ENCODE measurements at regions not wholly inside any gene's neighbourhood (a gene's known extent, or its start where the extent isn't known, plus 50 kb on each side); places are given as distances from the start of the nearest gene placed in this dataset.

DNA sequence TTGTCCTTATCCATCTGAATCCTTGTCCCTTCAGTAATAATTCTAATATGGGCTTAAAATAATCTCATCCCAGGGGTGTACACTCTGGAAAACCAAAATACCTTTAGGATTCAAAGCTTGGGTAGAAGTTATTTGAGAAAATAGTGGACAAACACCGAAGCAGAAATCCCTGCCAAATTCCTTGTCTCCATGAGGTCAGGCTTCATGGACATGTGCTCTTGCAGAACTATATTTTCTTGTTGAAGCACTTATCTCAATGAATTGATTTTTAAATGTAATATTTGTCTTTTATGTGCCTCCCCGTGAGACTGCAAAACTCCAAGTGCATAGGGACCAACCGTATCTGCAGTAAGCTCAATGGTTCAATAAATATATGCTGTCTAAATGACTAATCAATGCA, 1153.3 kb upstream of the AUTS2 start:
- no peak for TF ChIP-seq FOXP2 (optimal IDR thresholded peaks at IDR 0.05; ENCODE audit: borderline replicate concordance, extremely low read depth, extremely low read length, insufficient read depth)
- TF ChIP-seq SIN3A (IDR thresholded peaks at IDR 0.05; ENCODE audit: borderline replicate concordance, insufficient read depth, low read length) = no peak
- TF ChIP-seq, protein P1, sequence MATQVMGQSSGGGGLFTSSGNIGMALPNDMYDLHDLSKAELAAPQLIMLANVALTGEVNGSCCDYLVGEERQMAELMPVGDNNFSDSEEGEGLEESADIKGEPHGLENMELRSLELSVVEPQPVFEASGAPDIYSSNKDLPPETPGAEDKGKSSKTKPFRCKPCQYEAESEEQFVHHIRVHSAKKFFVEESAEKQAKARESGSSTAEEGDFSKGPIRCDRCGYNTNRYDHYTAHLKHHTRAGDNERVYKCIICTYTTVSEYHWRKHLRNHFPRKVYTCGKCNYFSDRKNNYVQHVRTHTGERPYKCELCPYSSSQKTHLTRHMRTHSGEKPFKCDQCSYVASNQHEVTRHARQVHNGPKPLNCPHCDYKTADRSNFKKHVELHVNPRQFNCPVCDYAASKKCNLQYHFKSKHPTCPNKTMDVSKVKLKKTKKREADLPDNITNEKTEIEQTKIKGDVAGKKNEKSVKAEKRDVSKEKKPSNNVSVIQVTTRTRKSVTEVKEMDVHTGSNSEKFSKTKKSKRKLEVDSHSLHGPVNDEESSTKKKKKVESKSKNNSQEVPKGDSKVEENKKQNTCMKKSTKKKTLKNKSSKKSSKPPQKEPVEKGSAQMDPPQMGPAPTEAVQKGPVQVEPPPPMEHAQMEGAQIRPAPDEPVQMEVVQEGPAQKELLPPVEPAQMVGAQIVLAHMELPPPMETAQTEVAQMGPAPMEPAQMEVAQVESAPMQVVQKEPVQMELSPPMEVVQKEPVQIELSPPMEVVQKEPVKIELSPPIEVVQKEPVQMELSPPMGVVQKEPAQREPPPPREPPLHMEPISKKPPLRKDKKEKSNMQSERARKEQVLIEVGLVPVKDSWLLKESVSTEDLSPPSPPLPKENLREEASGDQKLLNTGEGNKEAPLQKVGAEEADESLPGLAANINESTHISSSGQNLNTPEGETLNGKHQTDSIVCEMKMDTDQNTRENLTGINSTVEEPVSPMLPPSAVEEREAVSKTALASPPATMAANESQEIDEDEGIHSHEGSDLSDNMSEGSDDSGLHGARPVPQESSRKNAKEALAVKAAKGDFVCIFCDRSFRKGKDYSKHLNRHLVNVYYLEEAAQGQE (IDR thresholded peaks at IDR 0.05; ENCODE audit: insufficient read depth in 1 of 2, low read depth in 2 of 2, low read length in 2 of 2) = no peak

- TF ChIP-seq SIN3A (IDR thresholded peaks at IDR 0.05; ENCODE audit: borderline replicate concordance, insufficient read depth, low read length) (no peak), FOXP2 (optimal IDR thresholded peaks at IDR 0.05; ENCODE audit: borderline replicate concordance, extremely low read depth, extremely low read length, insufficient read depth) (no peak), TAF1 (IDR thresholded peaks at IDR 0.05; ENCODE audit: borderline replicate concordance, insufficient read depth, low read length) (no peak), POLR2AphosphoS5 (IDR thresholded peaks at IDR 0.05; ENCODE audit: low read depth, low read length) (no peak)
- TF ChIP-seq, protein P1 (IDR thresholded peaks at IDR 0.05; ENCODE audit: insufficient read depth in 1 of 2, low read depth in 2 of 2, low read length in 2 of 2) = no peak
These were observed 1152.1 kb upstream of the AUTS2 start for GRCh38 chr7:68446183-68446582.

DNA sequence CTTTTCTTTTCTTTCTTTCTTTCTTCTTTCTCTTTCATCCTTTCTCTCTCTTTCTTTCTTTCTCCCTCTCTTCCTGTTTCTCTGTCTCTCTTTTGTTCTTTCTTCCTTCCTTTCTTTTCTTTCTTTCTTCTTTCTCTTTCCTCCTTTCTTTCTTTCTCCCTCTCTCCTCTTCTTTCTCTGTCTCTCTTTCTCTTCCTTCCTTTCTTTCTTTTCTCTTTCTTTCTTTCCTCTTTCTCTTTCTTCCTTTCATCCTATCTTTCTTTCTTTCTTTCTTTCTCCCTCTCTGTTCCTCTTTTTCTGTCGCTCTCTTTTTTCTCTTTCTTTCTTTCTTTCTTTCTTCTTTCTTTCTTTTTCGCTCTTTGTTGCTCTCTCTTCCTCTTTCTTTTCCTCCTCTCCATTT, 1149.2 kb upstream of the AUTS2 start:
- no peak for TF ChIP-seq FOXP2 (optimal IDR thresholded peaks at IDR 0.05; ENCODE audit: borderline replicate concordance, extremely low read depth, extremely low read length, insufficient read depth)
- TF ChIP-seq POLR2AphosphoS5 (IDR thresholded peaks at IDR 0.05; ENCODE audit: low read depth, low read length) = no peak
- no peak for TF ChIP-seq TAF1 (IDR thresholded peaks at IDR 0.05; ENCODE audit: borderline replicate concordance, insufficient read depth, low read length)
- TF ChIP-seq, protein P1 (IDR thresholded peaks at IDR 0.05; ENCODE audit: insufficient read depth in 1 of 2, low read depth in 2 of 2, low read length in 2 of 2) = no peak
- TF ChIP-seq SIN3A (IDR thresholded peaks at IDR 0.05; ENCODE audit: borderline replicate concordance, insufficient read depth, low read length) = no peak

DNA sequence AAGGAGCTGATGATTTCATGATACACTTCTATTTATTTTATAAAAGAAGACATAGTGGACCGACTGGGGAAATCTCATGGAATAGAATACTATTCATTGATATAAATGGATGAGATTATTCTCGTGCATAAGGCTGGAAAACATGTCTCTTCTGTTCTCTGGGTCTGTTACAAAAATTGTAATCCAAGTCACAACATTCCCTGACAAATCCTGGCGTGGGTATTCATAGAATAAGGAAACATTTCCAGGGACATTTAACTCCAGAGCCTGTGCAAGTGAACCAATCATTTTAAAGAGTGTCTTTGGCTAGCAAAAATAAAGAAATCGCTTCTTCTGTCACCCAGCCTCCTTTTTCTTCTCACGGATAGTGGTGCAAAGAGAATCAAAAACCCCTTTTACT, 1148.5 kb upstream of the AUTS2 start:
- TF ChIP-seq FOXP2 (optimal IDR thresholded peaks at IDR 0.05; ENCODE audit: borderline replicate concordance, extremely low read depth, extremely low read length, insufficient read depth) = no peak
- no peak for TF ChIP-seq TAF1 (IDR thresholded peaks at IDR 0.05; ENCODE audit: borderline replicate concordance, insufficient read depth, low read length)
- no peak for TF ChIP-seq POLR2AphosphoS5 (IDR thresholded peaks at IDR 0.05; ENCODE audit: low read depth, low read length)
- no peak for TF ChIP-seq SIN3A (IDR thresholded peaks at IDR 0.05; ENCODE audit: borderline replicate concordance, insufficient read depth, low read length)
- TF ChIP-seq, protein P1 (IDR thresholded peaks at IDR 0.05; ENCODE audit: insufficient read depth in 1 of 2, low read depth in 2 of 2, low read length in 2 of 2) = no peak

DNA sequence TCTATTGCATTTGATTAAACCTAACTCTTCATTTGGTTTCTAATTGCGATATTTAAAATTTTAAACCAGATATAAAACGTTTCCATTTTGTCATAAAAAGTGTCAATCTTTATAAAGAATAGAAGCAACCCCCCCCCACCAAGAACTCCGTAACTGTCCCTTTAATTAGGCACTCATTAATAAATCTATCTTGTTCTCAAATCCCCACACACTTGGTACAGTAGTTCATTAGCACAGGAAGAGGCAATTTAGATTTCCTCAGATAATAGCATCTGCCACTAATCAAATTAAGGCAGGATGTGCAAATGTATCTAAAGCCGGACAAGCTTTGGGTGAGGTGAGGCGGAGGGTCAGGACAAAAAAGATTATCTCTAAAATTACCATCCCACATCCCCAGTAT, 1143.3 kb upstream of the AUTS2 start:
- no peak for TF ChIP-seq FOXP2 (optimal IDR thresholded peaks at IDR 0.05; ENCODE audit: borderline replicate concordance, extremely low read depth, extremely low read length, insufficient read depth)
- TF ChIP-seq, protein P1 (IDR thresholded peaks at IDR 0.05; ENCODE audit: insufficient read depth in 1 of 2, low read depth in 2 of 2, low read length in 2 of 2) = no peak
- no peak for TF ChIP-seq POLR2AphosphoS5 (IDR thresholded peaks at IDR 0.05; ENCODE audit: low read depth, low read length)
- TF ChIP-seq TAF1 (IDR thresholded peaks at IDR 0.05; ENCODE audit: borderline replicate concordance, insufficient read depth, low read length) = no peak
- no peak for TF ChIP-seq SIN3A (IDR thresholded peaks at IDR 0.05; ENCODE audit: borderline replicate concordance, insufficient read depth, low read length)

Data from PFSK-1 (cell line).